HepG2 (cell line): ENCODE measurements at regions not wholly inside any gene's neighbourhood (a gene's known extent, or its start where the extent isn't known, plus 50 kb on each side); places are given as distances from the start of the nearest gene placed in this dataset.

ENCODE experiments used
- ATAC-seq: fragments of 200-7000 bp; cut with Tn5 transposase; 3 replicates; pipeline ENCODE4 v1.9.1; 2020; ENCODE audit warnings: mild to moderate bottlenecking, moderate library complexity
- BruUV-seq: library from RNA; stranded (reverse); fragments of 400-500 nt; replicated peaks from 2 replicates; lab custom pipeline; 2021; lab: Mats Ljungman, UMichigan
- CTCF ChIA-PET: fragments of 300-600 bp; formaldehyde crosslinking; extraction: SDS; loops from one replicate; lab custom pipeline; 2021; ENCODE audit warnings: low total read pairs, inconsistent platforms, low intra/inter-chr PET ratio; lab: Yijun Ruan, JAX
- POLR2A ChIA-PET: fragments of 350-600 bp; sonication (Branson Sonifier 250); formaldehyde crosslinking; loops from one replicate; lab custom pipeline; 2020; ENCODE audit warnings: antibody characterized with exemption, inconsistent platforms; lab: Yijun Ruan, JAX
- DNase-seq: peaks from one replicate; pipeline ENCODE4 v3.0.0-alpha.2; 2015; ENCODE audit warnings: low spot score
- FAIRE-seq: peaks from 3 replicates; lab custom pipeline; 2011; peaks lifted over from hg19 to GRCh38; lab: Jason Lieb, UNC
- H2AFZ ChIP-seq: one replicate; pipeline ENCODE4 v1.6.1; 2011; ENCODE audit warnings: low read length, inconsistent platforms
- H3K27ac ChIP-seq: fragments of 300-600 bp; 3 replicates; pipeline ENCODE4 v1.8.0; 2011; ENCODE audit warnings: mixed run types, mild to moderate bottlenecking, mixed read lengths, low read length, inconsistent platforms; ENCODE audit not compliant: insufficient read depth; ENCODE audit errors: extremely low read length
- H3K27me3 ChIP-seq, 2 experiments: fragments of 200-600 bp in 1 of 2; 2 replicates in 1 of 2; 3 replicates in 1 of 2; pipeline versions ENCODE4 v1.6.0 to v1.8.0; 2011; ENCODE audit warnings: low read length in 2 of 2, mild to moderate bottlenecking in 2 of 2, moderate library complexity in 2 of 2, inconsistent platforms in 1 of 2; ENCODE audit not compliant: insufficient read depth in 2 of 2, control insufficient read depth in 1 of 2
- H3K36me3 ChIP-seq, 2 experiments: fragments of 200-600 bp in 1 of 2; replicated peaks in 1 of 2; 2 replicates in 1 of 2; 3 replicates in 1 of 2; pipeline versions ENCODE4 v1.5.1 to v1.8.0; 2011; ENCODE audit warnings: low read length in 2 of 2, inconsistent platforms in 1 of 2; ENCODE audit not compliant: insufficient read depth in 2 of 2, control insufficient read depth in 1 of 2
- H3K4me1 ChIP-seq: 2 replicates; pipeline ENCODE4 v1.5.1; 2012; ENCODE audit warnings: low read length, inconsistent platforms; ENCODE audit not compliant: insufficient read depth
- H3K4me2 ChIP-seq: 2 replicates; pipeline ENCODE4 v1.6.0; 2011; ENCODE audit warnings: low read depth, low read length, inconsistent platforms
- H3K4me3 ChIP-seq, 3 experiments: fragments of 200-600 bp in 1 of 3; sonication (generic), shearing (Covaris generic) in 1 of 3; replicated peaks in 1 of 3; 2 replicates each; pipeline ENCODE4 v1.5.1; 2011 to 2016; ENCODE audit warnings: low read length in 3 of 3, inconsistent platforms in 2 of 3, low read depth in 2 of 3, mild to moderate bottlenecking in 2 of 3, control low read depth in 1 of 3, mixed read lengths in 1 of 3; ENCODE audit not compliant: insufficient read depth in 1 of 3
- H3K79me2 ChIP-seq: one replicate; pipeline ENCODE4 v1.6.1; 2011; ENCODE audit warnings: low read length, inconsistent platforms; ENCODE audit not compliant: insufficient read depth
- H3K9ac ChIP-seq: 2 replicates; pipeline ENCODE4 v1.6.0; 2011; ENCODE audit warnings: mild to moderate bottlenecking, low read depth, low read length, inconsistent platforms; ENCODE audit not compliant: insufficient read depth
- H3K9me3 ChIP-seq: 2 replicates; pipeline ENCODE4 v1.5.1; 2012; ENCODE audit warnings: mild to moderate bottlenecking, low read length
- H4K20me1 ChIP-seq: 2 replicates; pipeline ENCODE4 v1.6.0; 2011; ENCODE audit warnings: inconsistent platforms, mild to moderate bottlenecking, low read length, moderate library complexity; ENCODE audit not compliant: insufficient read depth
- CEBPZ ChIP-seq: IDR thresholded peaks from 2 replicates; pipeline ENCODE4 v1.6.1; 2012; ENCODE audit warnings: low read length, improper control_type of control experiment
- ETV6 ChIP-seq: sonication (generic); formaldehyde crosslinking; conservative IDR thresholded peaks from 2 replicates; pipeline ENCODE4 v1.4.0; 2020; ENCODE audit warnings: missing genetic modification reagents
- GABPB1 ChIP-seq: IDR thresholded peaks from 2 replicates; pipeline ENCODE4 v1.6.1; 2016; ENCODE audit warnings: mild to moderate bottlenecking, missing genetic modification reagents, moderate library complexity, missing compliant biosample characterization
- GMEB2 ChIP-seq: IDR thresholded peaks from 2 replicates; pipeline ENCODE4 v1.6.1; 2016; ENCODE audit warnings: missing biosample characterization, missing genetic modification reagents, low read depth
- GZF1 ChIP-seq: sonication (generic); formaldehyde crosslinking; IDR thresholded peaks from 2 replicates; pipeline ENCODE4 v1.5.1; 2020; ENCODE audit warnings: mild to moderate bottlenecking, missing genetic modification reagents
- MAFG ChIP-seq: sonication (generic); formaldehyde crosslinking; IDR thresholded peaks from 2 replicates; pipeline ENCODE4 v1.5.1; 2020; ENCODE audit warnings: mild to moderate bottlenecking, missing genetic modification reagents
- MXI1 ChIP-seq: IDR thresholded peaks from 3 replicates; pipeline ENCODE4 v1.6.1; 2012; ENCODE audit warnings: low read depth, low read length, inconsistent platforms, borderline replicate concordance
- PBX2 ChIP-seq: IDR thresholded peaks from 2 replicates; pipeline ENCODE4 v1.6.1; 2016; ENCODE audit warnings: control low read depth
- SOX6 ChIP-seq, 2 experiments: fragments of 450-650 bp in 1 of 2; sonication (generic) in 1 of 2; formaldehyde crosslinking in 1 of 2; IDR thresholded peaks; 2 replicates each; pipeline versions ENCODE4 v1.4.0 to v1.6.1; 2017 to 2020; ENCODE audit warnings: antibody characterized with exemption in 1 of 2, mild to moderate bottlenecking in 1 of 2, missing genetic modification reagents in 1 of 2
- ZNF292 ChIP-seq: sonication (generic); formaldehyde crosslinking; IDR thresholded peaks from 2 replicates; pipeline ENCODE4 v1.8.1; 2022; ENCODE audit warnings: mild to moderate bottlenecking, low read depth, missing genetic modification reagents, borderline replicate concordance
- ZNF331 ChIP-seq: sonication (generic); formaldehyde crosslinking; IDR thresholded peaks from 2 replicates; pipeline ENCODE4 v1.4.0; 2020; ENCODE audit warnings: missing genetic modification reagents
- ZNF432 ChIP-seq: sonication (generic); formaldehyde crosslinking; IDR thresholded peaks from 2 replicates; pipeline ENCODE4 v1.5.0; 2020; ENCODE audit warnings: missing genetic modification reagents, mild to moderate bottlenecking, borderline replicate concordance
- WGBS: methylation state at CpG from one replicate; pipeline ENCODE4 v1.1.6; 2017; ENCODE audit warnings: low lambda C conversion rate; 5-methylcytosine and 5-hydroxymethylcytosine counted together
- in situ Hi-C: cut with HindIII; loops from 2 replicates; pipeline ENCODE4 v1.10.0; 2017; ENCODE audit warnings: low pct_unique_long_range_greater_than_20kb; ENCODE audit not compliant: extremely low pct_ligation_motif_present
- intact Hi-C: fragments of 100-400 bp; cut with micrococcal nuclease; formaldehyde crosslinking; loops from one replicate; pipeline ENCODE4 v1.10.0; 2022; ENCODE audit not compliant: unreplicated experiment
- TF ChIP-seq, protein P1 (sequence below): sonication (generic); formaldehyde crosslinking; IDR thresholded peaks from 2 replicates; pipeline ENCODE4 v1.4.0; 2020; ENCODE audit warnings: missing genetic modification reagents

DNA sequence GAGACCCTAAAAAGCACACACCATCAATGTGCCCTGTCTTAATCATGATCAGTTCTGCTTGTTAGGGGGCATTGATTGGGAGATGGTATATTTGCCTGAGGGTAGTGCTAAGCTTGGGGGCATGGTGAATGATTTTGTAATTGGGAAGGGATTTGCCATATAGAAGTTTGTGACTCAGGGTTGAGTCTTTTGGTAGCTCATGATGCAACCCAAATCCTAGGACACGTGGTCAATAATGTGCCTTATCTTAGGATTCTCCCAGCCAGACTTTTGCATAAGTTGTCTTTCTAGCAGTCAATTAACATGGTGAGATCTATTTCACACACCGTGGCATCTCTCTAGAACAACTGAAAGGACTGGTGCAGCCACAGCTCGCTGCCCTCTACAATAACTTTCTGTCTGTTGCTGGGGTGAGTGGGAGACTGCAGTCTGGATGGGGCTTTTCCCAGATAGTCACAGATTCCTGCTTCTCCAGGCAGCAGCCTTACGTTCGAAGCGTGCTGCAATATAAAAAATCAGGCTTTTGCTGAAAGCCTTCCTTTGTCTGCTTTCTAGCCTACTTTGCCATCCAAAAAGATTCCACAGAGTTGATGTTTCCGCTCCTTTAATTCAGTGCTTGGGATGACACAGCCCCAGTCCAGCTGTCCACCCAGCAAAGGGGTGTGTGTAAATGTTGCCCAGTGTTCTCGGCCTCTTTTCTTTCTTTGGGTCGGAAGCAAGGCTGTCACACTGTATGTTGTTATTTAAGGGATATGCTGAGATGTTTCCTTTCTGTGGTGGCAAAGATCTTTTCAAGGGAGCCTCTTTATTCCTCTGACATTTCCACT is 58.9 kb downstream of the ID4 start:
- H3K4me3 ChIP-seq: no peak overlapping the region
- no peaks in the 10 kb centered on the region for H3K36me3 ChIP-seq
- H3K4me2 ChIP-seq: no peak overlapping the region
- no peaks in the 10 kb centered on the region for H3K27me3 ChIP-seq
- POLR2A ChIA-PET: no interaction called here
- H3K4me1 ChIP-seq: no peaks in the 10 kb centered on the region
- FAIRE-seq (no peak), ATAC-seq (no peak), DNase-seq (no peak)
- H3K9me3 ChIP-seq: no peaks in the 10 kb centered on the region
- no peaks in the 10 kb centered on the region for H4K20me1 ChIP-seq
- BruUV-seq: no TSS peak
- no peaks in the 10 kb centered on the region for H3K79me2 ChIP-seq
- H3K9ac ChIP-seq: no peak overlapping the region
- intact Hi-C loops: no loop called here
- in situ Hi-C loops: no loop called here
- WGBS: 20% methylated on average over 9 of the region's 9 CpGs
- no peak overlapping the region for H2AFZ ChIP-seq
- H3K27ac ChIP-seq: no peak overlapping the region
- CTCF ChIA-PET: no interaction called here
- TF ChIP-seq PBX2 (CRISPR knock-in tag) (no peak), ZNF432 (no peak), GZF1 (CRISPR knock-in tag) (no peak), ZNF331 (CRISPR knock-in tag) (no peak), GABPB1 (CRISPR knock-in tag) (no peak), ZNF292 (CRISPR knock-in tag) (no peak), SOX6 (IDR thresholded peaks at IDR 0.05) (no peak), SOX6 (CRISPR knock-in tag; IDR thresholded peaks at IDR 0.05) (no peak), ETV6 (no peak), CEBPZ (no peak), MXI1 (no peak), GMEB2 (CRISPR knock-in tag) (no peak), MAFG (CRISPR knock-in tag) (no peak)
- TF ChIP-seq, protein P1, sequence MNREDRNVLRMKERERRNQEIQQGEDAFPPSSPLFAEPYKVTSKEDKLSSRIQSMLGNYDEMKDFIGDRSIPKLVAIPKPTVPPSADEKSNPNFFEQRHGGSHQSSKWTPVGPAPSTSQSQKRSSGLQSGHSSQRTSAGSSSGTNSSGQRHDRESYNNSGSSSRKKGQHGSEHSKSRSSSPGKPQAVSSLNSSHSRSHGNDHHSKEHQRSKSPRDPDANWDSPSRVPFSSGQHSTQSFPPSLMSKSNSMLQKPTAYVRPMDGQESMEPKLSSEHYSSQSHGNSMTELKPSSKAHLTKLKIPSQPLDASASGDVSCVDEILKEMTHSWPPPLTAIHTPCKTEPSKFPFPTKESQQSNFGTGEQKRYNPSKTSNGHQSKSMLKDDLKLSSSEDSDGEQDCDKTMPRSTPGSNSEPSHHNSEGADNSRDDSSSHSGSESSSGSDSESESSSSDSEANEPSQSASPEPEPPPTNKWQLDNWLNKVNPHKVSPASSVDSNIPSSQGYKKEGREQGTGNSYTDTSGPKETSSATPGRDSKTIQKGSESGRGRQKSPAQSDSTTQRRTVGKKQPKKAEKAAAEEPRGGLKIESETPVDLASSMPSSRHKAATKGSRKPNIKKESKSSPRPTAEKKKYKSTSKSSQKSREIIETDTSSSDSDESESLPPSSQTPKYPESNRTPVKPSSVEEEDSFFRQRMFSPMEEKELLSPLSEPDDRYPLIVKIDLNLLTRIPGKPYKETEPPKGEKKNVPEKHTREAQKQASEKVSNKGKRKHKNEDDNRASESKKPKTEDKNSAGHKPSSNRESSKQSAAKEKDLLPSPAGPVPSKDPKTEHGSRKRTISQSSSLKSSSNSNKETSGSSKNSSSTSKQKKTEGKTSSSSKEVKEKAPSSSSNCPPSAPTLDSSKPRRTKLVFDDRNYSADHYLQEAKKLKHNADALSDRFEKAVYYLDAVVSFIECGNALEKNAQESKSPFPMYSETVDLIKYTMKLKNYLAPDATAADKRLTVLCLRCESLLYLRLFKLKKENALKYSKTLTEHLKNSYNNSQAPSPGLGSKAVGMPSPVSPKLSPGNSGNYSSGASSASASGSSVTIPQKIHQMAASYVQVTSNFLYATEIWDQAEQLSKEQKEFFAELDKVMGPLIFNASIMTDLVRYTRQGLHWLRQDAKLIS (CRISPR knock-in tag): no peak
